ENCODE measurements at regions not wholly inside any gene's neighbourhood (a gene's known extent, or its start where the extent isn't known, plus 50 kb on each side); places are given as distances from the start of the nearest gene placed in this dataset.
"Not testable (repeated sequence)": the region's sequence is repeated elsewhere in the genome, so short reads cannot be mapped to it uniquely, and the experiment has no call there.

GRCh38 chr2:44087036-44087713 lies 81.5 kb upstream of the PPM1B start:
- DNase-seq (ENCODE audit: low read depth in 2 of 2), result peak; percentile 82 to 83
- H3K4me3 ChIP-seq (replicated peaks in 1 of 2; ENCODE audit: low read depth in 2 of 2, low read length in 2 of 2), result peak overlapping the region; percentile 25 to 31
- TF ChIP-seq CTCF (IDR thresholded peaks at IDR 0.05; ENCODE audit: low read depth, low read length), result peak; percentile 95

DNA sequence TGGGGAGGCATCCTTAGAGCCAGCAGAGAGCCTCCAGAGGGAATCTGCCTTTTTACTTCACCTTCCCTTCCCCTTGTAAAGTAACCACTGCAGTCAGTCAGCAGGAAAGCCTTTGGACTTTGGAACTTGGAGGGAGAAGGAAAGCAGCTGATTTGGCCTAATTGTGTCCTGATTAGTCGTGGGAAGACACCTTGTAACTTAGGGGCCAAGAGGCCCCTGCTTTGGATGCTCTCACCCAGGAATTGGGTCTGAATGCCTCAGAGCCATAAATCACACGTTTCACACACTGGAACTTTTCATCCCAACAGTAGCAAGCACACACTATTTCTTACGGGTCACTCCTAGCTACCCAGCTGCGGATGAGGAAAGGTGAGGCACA lies 81.0 kb upstream of the PPM1B start:
- H3K4me3 ChIP-seq (replicated peaks in 1 of 2; ENCODE audit: low read depth in 2 of 2, low read length in 2 of 2), result peak overlapping the region in 1 of 2 donors; percentile 31
- no peak for DNase-seq (ENCODE audit: low read depth in 2 of 2)
- TF ChIP-seq CTCF (IDR thresholded peaks at IDR 0.05; ENCODE audit: low read depth, low read length), result no peak

DNA sequence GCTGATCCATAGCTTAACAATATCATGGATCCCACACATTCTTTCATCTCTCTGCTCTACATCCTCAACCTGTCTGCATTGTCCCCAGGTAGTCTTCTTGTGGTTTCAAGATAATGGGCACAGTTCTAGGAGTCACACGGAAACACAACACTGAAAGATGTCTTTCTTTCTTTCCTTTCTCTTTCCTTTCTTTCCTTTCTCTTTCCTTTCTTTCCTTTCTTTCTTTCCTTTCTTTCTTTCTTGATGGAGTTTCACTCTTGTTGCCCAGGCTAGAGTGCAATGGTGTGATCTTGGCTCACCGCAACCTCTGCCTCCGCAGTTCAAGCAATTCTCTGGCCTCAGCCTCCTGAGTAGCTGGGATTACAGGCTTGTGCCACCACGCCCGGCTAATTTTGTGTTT lies 76.2 kb upstream of the PPM1B start:
- not testable (repeated sequence) for DNase-seq (ENCODE audit: low read depth in 2 of 2)

GRCh38 chr2:44093970-44094369 lies 74.7 kb upstream of the PPM1B start:
- no peak for DNase-seq (ENCODE audit: low read depth in 2 of 2)
- TF ChIP-seq CTCF (IDR thresholded peaks at IDR 0.05; ENCODE audit: low read depth, low read length), result no peak
- no peak overlapping the region for H3K4me3 ChIP-seq (replicated peaks in 1 of 2; ENCODE audit: low read depth in 2 of 2, low read length in 2 of 2)

More for the DNA sequence above, 76.2 kb upstream of the PPM1B start:
- not testable (repeated sequence) for H3K4me3 ChIP-seq (replicated peaks in 1 of 2; ENCODE audit: low read depth in 2 of 2, low read length in 2 of 2)

- no peak overlapping the region for H3K4me3 ChIP-seq (replicated peaks in 1 of 2; ENCODE audit: low read depth in 2 of 2, low read length in 2 of 2)
- no peak for TF ChIP-seq CTCF (IDR thresholded peaks at IDR 0.05; ENCODE audit: low read depth, low read length)
- no peak for DNase-seq (ENCODE audit: low read depth in 2 of 2)
Measured at GRCh38 chr2:44097322-44097907, 71.3 kb upstream of the PPM1B start.

GRCh38 chr2:44098050-44098449 lies 70.6 kb upstream of the PPM1B start:
- no peak for TF ChIP-seq CTCF (IDR thresholded peaks at IDR 0.05; ENCODE audit: low read depth, low read length)
- no peak for DNase-seq (ENCODE audit: low read depth in 2 of 2)
- H3K4me3 ChIP-seq (replicated peaks in 1 of 2; ENCODE audit: low read depth in 2 of 2, low read length in 2 of 2), result no peak overlapping the region

GRCh38 chr2:44098891-44099290 lies 69.8 kb upstream of the PPM1B start:
- TF ChIP-seq CTCF (IDR thresholded peaks at IDR 0.05; ENCODE audit: low read depth, low read length), result no peak
- no peak overlapping the region for H3K4me3 ChIP-seq (replicated peaks in 1 of 2; ENCODE audit: low read depth in 2 of 2, low read length in 2 of 2)
- DNase-seq (ENCODE audit: low read depth in 2 of 2), result no peak

All from cardiac fibroblast (primary cell).